ENCODE measurements at regions not wholly inside any gene's neighbourhood (a gene's known extent, or its start where the extent isn't known, plus 50 kb on each side); places are given as distances from the start of the nearest gene placed in this dataset.
"Not testable (repeated sequence)": the region's sequence is repeated elsewhere in the genome, so short reads cannot be mapped to it uniquely, and the experiment has no call there.

GRCh38 chr7:115211171-115211570, 289.3 kb downstream of the MDFIC start:
- no peak overlapping the region for H3K4me2 ChIP-seq (ENCODE audit: low read length)
- no peak overlapping the region for H3K4me3 ChIP-seq (ENCODE audit: low read length)
- H4K20me1 ChIP-seq (ENCODE audit: control insufficient read depth, insufficient read depth, low read depth, low read length) = no peaks in the 10 kb centered on the region
- H3K27me3 ChIP-seq (ENCODE audit: control insufficient read depth, low read length) = 0 out of 2 replicates have a peak, but pooled peaks cover 3% of the 10 kb centered on the region
- peaks cover 6% of the 10 kb centered on the region for H3K9me3 ChIP-seq (ENCODE audit: control insufficient read depth, insufficient read depth, low read length)
- no peaks in the 10 kb centered on the region for H3K4me1 ChIP-seq (ENCODE audit: control insufficient read depth, low read length)
- TF ChIP-seq EZH2phosphoT487 (IDR thresholded peaks at IDR 0.05; ENCODE audit: borderline replicate concordance, low read length) (no peak), CTCF (IDR thresholded peaks at IDR 0.05; ENCODE audit: low read depth, low read length, poor library complexity, severe bottlenecking) (no peak)
- no peaks in the 10 kb centered on the region for H3F3A ChIP-seq (ENCODE audit: control insufficient read depth, insufficient read depth)
- H3K9me2 ChIP-seq (replicated peaks; ENCODE audit: control insufficient read depth, low read length) = no peaks in the 10 kb centered on the region
- H3K27ac ChIP-seq (ENCODE audit: low read depth, low read length) = no peak overlapping the region
- no peaks in the 10 kb centered on the region for H3K79me2 ChIP-seq (ENCODE audit: control insufficient read depth, low read length)
- H3K36me3 ChIP-seq (ENCODE audit: control insufficient read depth, low read length) = no peaks in the 10 kb centered on the region

GRCh38 chr7:115210552-115210951, 288.7 kb downstream of the MDFIC start:
- Histone ChIP-seq H3K27me3 (ENCODE audit: control insufficient read depth, low read length) (0 out of 2 replicates have a peak, but pooled peaks cover 3% of the 10 kb centered on the region), H3F3A (ENCODE audit: control insufficient read depth, insufficient read depth) (no peaks in the 10 kb centered on the region), H3K36me3 (ENCODE audit: control insufficient read depth, low read length) (no peaks in the 10 kb centered on the region), H3K9me3 (ENCODE audit: control insufficient read depth, insufficient read depth, low read length) (peaks cover 11% of the 10 kb centered on the region), H3K79me2 (ENCODE audit: control insufficient read depth, low read length) (no peaks in the 10 kb centered on the region), H3K27ac (ENCODE audit: low read depth, low read length) (no peak overlapping the region), H3K9me2 (replicated peaks; ENCODE audit: control insufficient read depth, low read length) (no peaks in the 10 kb centered on the region), H3K4me2 (ENCODE audit: low read length) (no peak overlapping the region), H4K20me1 (ENCODE audit: control insufficient read depth, insufficient read depth, low read depth, low read length) (no peaks in the 10 kb centered on the region), H3K4me1 (ENCODE audit: control insufficient read depth, low read length) (no peaks in the 10 kb centered on the region), H3K4me3 (ENCODE audit: low read length) (no peak overlapping the region)
- TF ChIP-seq CTCF (IDR thresholded peaks at IDR 0.05; ENCODE audit: low read depth, low read length, poor library complexity, severe bottlenecking) (no peak), EZH2phosphoT487 (IDR thresholded peaks at IDR 0.05; ENCODE audit: borderline replicate concordance, low read length) (no peak)

- Histone ChIP-seq H4K20me1 (ENCODE audit: control insufficient read depth, insufficient read depth, low read depth, low read length) (no peaks in the 10 kb centered on the region), H3K27ac (ENCODE audit: low read depth, low read length) (no peak overlapping the region), H3K9me2 (replicated peaks; ENCODE audit: control insufficient read depth, low read length) (no peaks in the 10 kb centered on the region), H3K9me3 (ENCODE audit: control insufficient read depth, insufficient read depth, low read length) (peaks cover 11% of the 10 kb centered on the region), H3K4me2 (ENCODE audit: low read length) (no peak overlapping the region), H3K79me2 (ENCODE audit: control insufficient read depth, low read length) (no peaks in the 10 kb centered on the region), H3K4me3 (ENCODE audit: low read length) (no peak overlapping the region), H3K36me3 (ENCODE audit: control insufficient read depth, low read length) (no peaks in the 10 kb centered on the region), H3K27me3 (ENCODE audit: control insufficient read depth, low read length) (0 out of 2 replicates have a peak, but pooled peaks cover 3% of the 10 kb centered on the region), H3K4me1 (ENCODE audit: control insufficient read depth, low read length) (no peaks in the 10 kb centered on the region), H3F3A (ENCODE audit: control insufficient read depth, insufficient read depth) (no peaks in the 10 kb centered on the region)
- TF ChIP-seq EZH2phosphoT487 (IDR thresholded peaks at IDR 0.05; ENCODE audit: borderline replicate concordance, low read length) (no peak), CTCF (IDR thresholded peaks at IDR 0.05; ENCODE audit: low read depth, low read length, poor library complexity, severe bottlenecking) (no peak)
These were observed 287.0 kb downstream of the MDFIC start for GRCh38 chr7:115208710-115209560.

GRCh38 chr7:115206374-115206773, 284.5 kb downstream of the MDFIC start:
- H3K4me2 ChIP-seq (ENCODE audit: low read length); H3K36me3 ChIP-seq (ENCODE audit: control insufficient read depth, low read length); H3K4me3 ChIP-seq (ENCODE audit: low read length); H3K9me2 ChIP-seq (replicated peaks; ENCODE audit: control insufficient read depth, low read length); H4K20me1 ChIP-seq (ENCODE audit: control insufficient read depth, insufficient read depth, low read depth, low read length); H3K27ac ChIP-seq (ENCODE audit: low read depth, low read length); H3K27me3 ChIP-seq (ENCODE audit: control insufficient read depth, low read length); H3F3A ChIP-seq (ENCODE audit: control insufficient read depth, insufficient read depth); H3K79me2 ChIP-seq (ENCODE audit: control insufficient read depth, low read length); H3K4me1 ChIP-seq (ENCODE audit: control insufficient read depth, low read length): not testable (repeated sequence)
- H3K9me3 ChIP-seq (ENCODE audit: control insufficient read depth, insufficient read depth, low read length) = peaks cover 11% of the 10 kb centered on the region
